ENCODE measurements at regions not wholly inside any gene's neighbourhood (a gene's known extent, or its start where the extent isn't known, plus 50 kb on each side); places are given as distances from the start of the nearest gene placed in this dataset.

- H3K27ac ChIP-seq = no peak overlapping the region
- no peak for DNase-seq
- no peak for TF ChIP-seq POLR2A (IDR thresholded peaks at IDR 0.05)
- no peak for TF ChIP-seq CTCF (IDR thresholded peaks at IDR 0.05)
- no peaks in the 10 kb centered on the region for H3K9me3 ChIP-seq
- H3K27me3 ChIP-seq = no peaks in the 10 kb centered on the region
- H3K4me3 ChIP-seq = no peak overlapping the region
- no peak for ATAC-seq
- no peaks in the 10 kb centered on the region for H3K36me3 ChIP-seq (replicated peaks in 1 of 2; ENCODE audit: insufficient read depth in 1 of 2, low read depth in 2 of 2)
- no peaks in the 10 kb centered on the region for H3K4me1 ChIP-seq
- intact Hi-C loops (cut with DNase I) = no loop called here
- WGBS, 2 donors = 49 to 69% methylated on average over 2 of the region's 2 CpGs
Observed at GRCh38 chr3:85180-85579, 111.4 kb upstream of the CHL1 start.

GRCh38 chr3:88267-88666 lies 108.3 kb upstream of the CHL1 start:
- Histone ChIP-seq H3K4me1 (no peaks in the 10 kb centered on the region), H3K4me3 (no peak overlapping the region), H3K36me3 (replicated peaks in 1 of 2; ENCODE audit: insufficient read depth in 1 of 2, low read depth in 2 of 2) (no peaks in the 10 kb centered on the region), H3K27ac (no peak overlapping the region), H3K9me3 (no peaks in the 10 kb centered on the region), H3K27me3 (no peaks in the 10 kb centered on the region)
- DNase-seq = no peak
- intact Hi-C loops (cut with DNase I) = no loop called here
- no peak for ATAC-seq
- TF ChIP-seq POLR2A (IDR thresholded peaks at IDR 0.05) = no peak
- no peak for TF ChIP-seq CTCF (IDR thresholded peaks at IDR 0.05)
- WGBS, 2 donors = 48 to 53% methylated on average over 1 of the region's 1 CpG

- ATAC-seq (no peak), DNase-seq (no peak)
- no peak overlapping the region for H3K4me3 ChIP-seq
- H3K36me3 ChIP-seq (replicated peaks in 1 of 2; ENCODE audit: insufficient read depth in 1 of 2, low read depth in 2 of 2) = no peaks in the 10 kb centered on the region
- no peak overlapping the region for H3K27ac ChIP-seq
- WGBS, 2 donors = 73 to 84% methylated on average over 7 of the region's 7 CpGs
- intact Hi-C loops (cut with DNase I) = no loop called here
- TF ChIP-seq POLR2A (IDR thresholded peaks at IDR 0.05) (no peak), CTCF (IDR thresholded peaks at IDR 0.05) (no peak)
- no peaks in the 10 kb centered on the region for H3K9me3 ChIP-seq
- H3K27me3 ChIP-seq = no peaks in the 10 kb centered on the region
- no peaks in the 10 kb centered on the region for H3K4me1 ChIP-seq
Observed at GRCh38 chr3:93746-94145, 102.8 kb upstream of the CHL1 start.

- Histone ChIP-seq H3K4me3 (no peak overlapping the region), H3K36me3 (replicated peaks in 1 of 2; ENCODE audit: insufficient read depth in 1 of 2, low read depth in 2 of 2) (no peaks in the 10 kb centered on the region), H3K4me1 (no peaks in the 10 kb centered on the region), H3K27ac (no peak overlapping the region), H3K27me3 (no peaks in the 10 kb centered on the region), H3K9me3 (no peaks in the 10 kb centered on the region)
- no peak for ATAC-seq
- WGBS, 2 donors = 59 to 61% methylated on average over 4 of the region's 4 CpGs
- no peak for DNase-seq
- intact Hi-C loops (cut with DNase I) = no loop called here
- TF ChIP-seq POLR2A (IDR thresholded peaks at IDR 0.05) (no peak), CTCF (IDR thresholded peaks at IDR 0.05) (no peak)
Observed at GRCh38 chr3:96259-96658, 100.3 kb upstream of the CHL1 start.

GRCh38 chr3:97417-98258 lies 98.9 kb upstream of the CHL1 start:
- Histone ChIP-seq H3K4me1 (no peaks in the 10 kb centered on the region), H3K9me3 (no peaks in the 10 kb centered on the region), H3K4me3 (no peak overlapping the region), H3K27ac (no peak overlapping the region), H3K27me3 (no peaks in the 10 kb centered on the region), H3K36me3 (replicated peaks in 1 of 2; ENCODE audit: insufficient read depth in 1 of 2, low read depth in 2 of 2) (no peaks in the 10 kb centered on the region)
- WGBS, 2 donors = 52 to 61% methylated on average over 8 of the region's 8 CpGs
- intact Hi-C loops (cut with DNase I) = no loop called here
- DNase-seq (no peak), ATAC-seq (no peak)
- TF ChIP-seq CTCF (IDR thresholded peaks at IDR 0.05) (no peak), POLR2A (IDR thresholded peaks at IDR 0.05) (no peak)
